ENCODE measurements at regions not wholly inside any gene's neighbourhood (a gene's known extent, or its start where the extent isn't known, plus 50 kb on each side); places are given as distances from the start of the nearest gene placed in this dataset.

GRCh38 chr3:81859524-81859923, 98.1 kb upstream of the GBE1 start:
- H3K4me3 ChIP-seq (ENCODE audit: low read depth, low read length) = no peak overlapping the region
- in situ Hi-C loops (cut with HindIII; ENCODE audit: low sequenced_read_pairs) = no loop called here
- DNase-seq (ENCODE audit: low read depth) = no peak
- no peak for TF ChIP-seq CTCF (IDR thresholded peaks at IDR 0.05; ENCODE audit: low read depth, low read length, missing control alignments)

GRCh38 chr3:81853431-81853830, 92.0 kb upstream of the GBE1 start:
- in situ Hi-C loops (cut with HindIII; ENCODE audit: low sequenced_read_pairs) = no loop called here
- no peak for TF ChIP-seq CTCF (IDR thresholded peaks at IDR 0.05; ENCODE audit: low read depth, low read length, missing control alignments)
- no peak for DNase-seq (ENCODE audit: low read depth)
- no peak overlapping the region for H3K4me3 ChIP-seq (ENCODE audit: low read depth, low read length)

DNA sequence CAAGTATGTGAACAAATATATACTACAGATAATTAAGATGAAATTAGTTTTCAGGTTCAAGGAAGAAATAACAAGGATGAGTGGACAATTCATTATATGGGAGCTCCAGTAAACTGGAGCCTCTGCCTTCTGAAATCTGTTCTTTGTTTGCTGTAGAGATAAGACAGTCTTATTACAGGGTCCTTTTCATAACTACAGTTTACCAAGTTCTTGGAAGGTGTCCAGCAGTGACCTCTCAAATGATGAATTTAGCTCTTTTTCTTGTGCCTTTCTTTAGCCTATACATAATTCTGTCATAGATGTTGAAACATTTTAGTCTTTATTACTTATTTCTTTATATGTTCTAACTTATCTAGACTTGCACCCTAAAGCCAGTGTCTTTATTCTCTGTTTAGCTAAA, 89.7 kb upstream of the GBE1 start:
- TF ChIP-seq CTCF (IDR thresholded peaks at IDR 0.05; ENCODE audit: low read depth, low read length, missing control alignments) = no peak
- H3K4me3 ChIP-seq (ENCODE audit: low read depth, low read length) = no peak overlapping the region
- in situ Hi-C loops (cut with HindIII; ENCODE audit: low sequenced_read_pairs) = no loop called here
- no peak for DNase-seq (ENCODE audit: low read depth)

DNA sequence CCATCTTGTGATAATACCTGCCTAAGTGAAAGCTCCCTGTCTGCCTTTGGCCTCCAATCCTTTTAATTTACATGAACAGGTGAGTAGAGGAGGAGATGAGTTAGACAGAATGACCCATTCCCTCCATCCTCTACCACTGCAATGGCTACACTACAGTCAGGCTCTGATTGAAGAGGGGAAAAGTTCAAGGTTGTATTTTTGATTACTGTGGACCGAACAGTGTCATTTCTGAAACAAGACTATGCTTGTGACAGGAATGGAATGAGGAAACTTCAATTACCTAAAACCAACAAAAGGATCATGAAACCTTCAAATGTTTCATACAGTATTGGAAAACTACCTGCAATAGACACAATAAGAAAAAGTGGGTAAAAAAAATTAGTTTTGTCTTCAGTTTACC, 85.5 kb upstream of the GBE1 start:
- no peak overlapping the region for H3K4me3 ChIP-seq (ENCODE audit: low read depth, low read length)
- no peak for TF ChIP-seq CTCF (IDR thresholded peaks at IDR 0.05; ENCODE audit: low read depth, low read length, missing control alignments)
- no peak for DNase-seq (ENCODE audit: low read depth)
- in situ Hi-C loops (cut with HindIII; ENCODE audit: low sequenced_read_pairs) = no loop called here

- no peak overlapping the region for H3K4me3 ChIP-seq (ENCODE audit: low read depth, low read length)
- TF ChIP-seq CTCF (IDR thresholded peaks at IDR 0.05; ENCODE audit: low read depth, low read length, missing control alignments) = no peak
- in situ Hi-C loops (cut with HindIII; ENCODE audit: low sequenced_read_pairs) = no loop called here
- no peak for DNase-seq (ENCODE audit: low read depth)
Observed at GRCh38 chr3:81841540-81841939, 80.1 kb upstream of the GBE1 start.

GRCh38 chr3:81839504-81840094, 78.2 kb upstream of the GBE1 start:
- no peak for TF ChIP-seq CTCF (IDR thresholded peaks at IDR 0.05; ENCODE audit: low read depth, low read length, missing control alignments)
- H3K4me3 ChIP-seq (ENCODE audit: low read depth, low read length) = no peak overlapping the region
- no peak for DNase-seq (ENCODE audit: low read depth)
- in situ Hi-C loops (cut with HindIII; ENCODE audit: low sequenced_read_pairs) = no loop called here

GRCh38 chr3:81838457-81838856, 77.0 kb upstream of the GBE1 start:
- no peak for DNase-seq (ENCODE audit: low read depth)
- no peak overlapping the region for H3K4me3 ChIP-seq (ENCODE audit: low read depth, low read length)
- TF ChIP-seq CTCF (IDR thresholded peaks at IDR 0.05; ENCODE audit: low read depth, low read length, missing control alignments) = no peak
- in situ Hi-C loops (cut with HindIII; ENCODE audit: low sequenced_read_pairs) = no loop called here
